Activated CD4-positive, alpha-beta memory T cell treated with anti-CD3 and anti-CD28 coated beads, Interleukin-2, amount 10 ng/mL, durations not matched to agents 7 days and 5 days (primary cell): ENCODE measurements at regions not wholly inside any gene's neighbourhood (a gene's known extent, or its start where the extent isn't known, plus 50 kb on each side); places are given as distances from the start of the nearest gene placed in this dataset.

Source experiments
- CTCF ChIA-PET: fragments of 350-600 bp; sonication (Branson Sonifier 250); formaldehyde crosslinking; loops from one replicate; lab custom pipeline; 2021; ENCODE audit warnings: antibody characterized with exemption, inconsistent platforms; lab: Charles Lee
- POLR2A ChIA-PET: fragments of 350-600 bp; sonication (Branson Sonifier 250); formaldehyde crosslinking; loops from one replicate; lab custom pipeline; 2021; ENCODE audit warnings: antibody characterized with exemption; lab: Charles Lee
- DNase-seq: peaks from one replicate; pipeline ENCODE4 v3.0.0-alpha.2; 2020
- H3K27ac Mint-ChIP-seq: one replicate; pipeline ENCODE4 v1.8.0; 2021; ENCODE audit warnings: mild to moderate bottlenecking, mixed read lengths
- H3K27me3 Mint-ChIP-seq: one replicate; pipeline ENCODE4 v1.8.0; 2021; ENCODE audit warnings: mixed read lengths
- H3K36me3 Mint-ChIP-seq: one replicate; pipeline ENCODE4 v1.8.0; 2021; ENCODE audit warnings: low read depth, mixed read lengths
- H3K4me1 Mint-ChIP-seq: one replicate; pipeline ENCODE4 v1.8.0; 2021; ENCODE audit warnings: mixed read lengths
- H3K4me3 Mint-ChIP-seq: one replicate; pipeline ENCODE4 v1.8.0; 2021; ENCODE audit warnings: mild to moderate bottlenecking, mixed read lengths
- H3K9me3 Mint-ChIP-seq: one replicate; pipeline ENCODE4 v1.8.0; 2021; ENCODE audit warnings: mixed read lengths

DNA sequence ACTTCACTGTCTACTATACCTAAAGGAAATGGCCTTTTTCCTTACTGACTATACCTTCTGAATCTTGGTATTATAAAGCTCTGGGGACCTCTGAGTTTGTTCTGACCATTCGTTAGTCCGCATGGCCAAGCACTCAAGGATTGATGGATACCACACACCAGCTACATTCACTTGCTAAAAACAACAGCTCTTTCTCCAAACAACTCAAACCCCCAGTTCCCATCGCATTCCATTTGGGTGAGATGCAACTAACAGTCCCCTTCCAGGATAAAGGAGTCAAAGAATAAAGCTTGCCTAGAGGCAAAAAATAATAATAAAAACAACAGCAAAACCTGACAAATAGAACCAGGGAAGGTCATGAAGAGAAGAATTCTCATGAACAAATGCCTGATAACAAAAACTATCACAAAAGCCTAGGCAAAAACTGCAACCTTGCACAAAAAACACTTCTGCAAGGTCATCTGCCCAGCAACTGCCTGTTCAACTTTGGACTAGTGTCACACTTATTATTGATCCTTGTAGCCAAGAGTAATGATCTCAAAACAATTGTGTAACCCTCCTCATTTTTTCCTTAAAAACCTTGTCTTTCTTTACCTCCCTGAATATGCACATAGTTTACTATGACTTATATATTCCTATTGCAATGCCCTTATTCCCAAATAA is 139.0 kb upstream of the GUCY1A2 start:
- H3K4me3 Mint-ChIP-seq: no peak overlapping the region
- H3K4me1 Mint-ChIP-seq: no peaks in the 10 kb centered on the region
- no peak for DNase-seq
- no peaks in the 10 kb centered on the region for H3K9me3 Mint-ChIP-seq
- no peak overlapping the region for H3K27ac Mint-ChIP-seq
- no peaks in the 10 kb centered on the region for H3K27me3 Mint-ChIP-seq
- no peaks in the 10 kb centered on the region for H3K36me3 Mint-ChIP-seq
- ChIA-PET CTCF (no interaction called here), POLR2A (no interaction called here)

DNA sequence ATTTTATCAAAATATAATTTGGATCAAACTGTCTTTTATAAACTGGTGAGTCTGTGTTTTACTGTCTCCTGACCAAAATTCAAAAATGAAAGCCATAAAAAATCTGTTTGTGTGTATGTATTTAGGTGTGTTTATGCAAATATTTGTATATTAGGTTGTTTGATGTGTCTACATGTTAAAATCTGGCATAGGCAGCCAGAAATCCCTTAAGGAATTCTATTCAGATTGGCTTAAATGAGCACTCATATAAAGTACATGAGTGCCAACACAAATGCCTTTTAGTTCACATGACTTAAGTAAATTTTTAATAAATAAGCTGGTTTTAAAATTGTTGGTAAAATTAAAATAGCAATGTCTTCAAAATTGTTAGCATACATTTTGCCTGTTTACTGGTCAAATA is 133.3 kb upstream of the GUCY1A2 start:
- CTCF ChIA-PET: no interaction called here

DNA sequence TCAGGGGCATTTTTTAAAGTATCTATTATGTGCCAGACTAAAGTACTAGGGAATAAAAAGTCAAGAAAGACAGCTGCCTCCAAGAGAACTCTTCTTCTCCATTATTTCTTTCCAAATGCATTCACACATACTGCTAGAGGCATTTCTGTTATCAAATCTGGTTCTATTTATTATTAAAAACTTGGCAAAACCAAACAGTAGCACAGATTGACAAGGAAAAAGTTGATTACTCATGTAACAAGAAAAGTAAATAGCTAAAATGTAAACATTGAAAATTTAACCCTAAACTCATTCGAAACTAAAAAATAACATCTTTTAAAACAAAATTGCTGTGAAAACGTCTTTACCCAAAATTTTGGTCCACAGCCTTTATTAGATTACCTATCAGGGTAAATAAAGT is 132.9 kb upstream of the GUCY1A2 start:
- DNase-seq: no peak
- ChIA-PET POLR2A (no interaction called here), CTCF (no interaction called here)
- no peak overlapping the region for H3K4me3 Mint-ChIP-seq
- no peaks in the 10 kb centered on the region for H3K36me3 Mint-ChIP-seq
- no peak overlapping the region for H3K27ac Mint-ChIP-seq
- no peaks in the 10 kb centered on the region for H3K27me3 Mint-ChIP-seq
- no peaks in the 10 kb centered on the region for H3K4me1 Mint-ChIP-seq
- peaks cover 3% of the 10 kb centered on the region for H3K9me3 Mint-ChIP-seq

More for the DNA sequence above, 133.3 kb upstream of the GUCY1A2 start:
- no peaks in the 10 kb centered on the region for H3K36me3 Mint-ChIP-seq
- no peak for DNase-seq
- H3K4me3 Mint-ChIP-seq: no peak overlapping the region
- no peaks in the 10 kb centered on the region for H3K4me1 Mint-ChIP-seq
- no peak overlapping the region for H3K27ac Mint-ChIP-seq
- POLR2A ChIA-PET: no interaction called here
- H3K27me3 Mint-ChIP-seq: no peaks in the 10 kb centered on the region
- H3K9me3 Mint-ChIP-seq: peaks cover 3% of the 10 kb centered on the region

DNA sequence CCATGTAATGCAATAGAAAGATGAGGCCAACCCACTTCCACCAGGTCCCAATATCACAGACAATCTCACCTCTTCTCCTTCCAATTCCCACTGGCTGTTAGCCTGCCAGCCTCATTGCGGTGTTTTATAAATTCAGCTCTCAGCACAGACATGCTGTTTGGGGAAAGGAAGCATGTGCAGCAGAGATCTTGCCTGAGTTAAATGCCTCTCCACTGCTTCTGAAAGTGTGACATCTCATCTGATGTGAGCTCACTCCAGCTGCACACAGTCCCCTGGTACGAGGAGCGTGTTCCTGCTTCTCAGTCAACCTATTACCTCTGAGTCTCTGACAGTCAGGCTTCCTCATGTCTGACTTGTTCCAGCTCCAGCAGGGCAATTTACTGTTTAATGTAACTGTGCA is 122.7 kb upstream of the GUCY1A2 start:
- CTCF ChIA-PET: no interaction called here
- POLR2A ChIA-PET: no interaction called here
- no peaks in the 10 kb centered on the region for H3K4me1 Mint-ChIP-seq
- H3K4me3 Mint-ChIP-seq: no peak overlapping the region
- H3K27ac Mint-ChIP-seq: no peak overlapping the region
- peaks cover 9% of the 10 kb centered on the region for H3K9me3 Mint-ChIP-seq
- no peaks in the 10 kb centered on the region for H3K36me3 Mint-ChIP-seq
- H3K27me3 Mint-ChIP-seq: no peaks in the 10 kb centered on the region
- no peak for DNase-seq

DNA sequence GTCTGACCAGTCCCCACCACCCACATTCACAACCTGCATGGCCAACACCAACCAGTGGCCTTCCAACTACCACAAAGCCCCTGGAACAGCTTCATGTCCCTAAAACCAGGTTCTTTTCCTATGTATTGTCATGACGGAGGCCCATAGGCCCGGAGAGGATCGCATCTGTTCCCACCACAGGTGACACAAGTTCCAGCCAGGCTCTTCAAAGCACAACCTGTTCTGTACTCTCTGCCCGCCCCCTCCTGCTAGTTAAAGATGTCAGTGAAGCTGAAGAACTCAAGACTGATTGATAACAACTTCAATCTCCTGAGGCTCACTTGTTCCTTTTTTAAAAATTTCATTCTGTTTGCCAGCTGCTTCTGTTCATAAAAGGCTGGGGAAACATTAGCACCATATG is 121.1 kb upstream of the GUCY1A2 start:
- no peak overlapping the region for H3K27ac Mint-ChIP-seq
- H3K4me1 Mint-ChIP-seq: no peaks in the 10 kb centered on the region
- ChIA-PET CTCF (no interaction called here), POLR2A (no interaction called here)
- no peaks in the 10 kb centered on the region for H3K36me3 Mint-ChIP-seq
- DNase-seq: no peak
- no peaks in the 10 kb centered on the region for H3K27me3 Mint-ChIP-seq
- no peak overlapping the region for H3K4me3 Mint-ChIP-seq
- H3K9me3 Mint-ChIP-seq: peaks cover 14% of the 10 kb centered on the region

DNA sequence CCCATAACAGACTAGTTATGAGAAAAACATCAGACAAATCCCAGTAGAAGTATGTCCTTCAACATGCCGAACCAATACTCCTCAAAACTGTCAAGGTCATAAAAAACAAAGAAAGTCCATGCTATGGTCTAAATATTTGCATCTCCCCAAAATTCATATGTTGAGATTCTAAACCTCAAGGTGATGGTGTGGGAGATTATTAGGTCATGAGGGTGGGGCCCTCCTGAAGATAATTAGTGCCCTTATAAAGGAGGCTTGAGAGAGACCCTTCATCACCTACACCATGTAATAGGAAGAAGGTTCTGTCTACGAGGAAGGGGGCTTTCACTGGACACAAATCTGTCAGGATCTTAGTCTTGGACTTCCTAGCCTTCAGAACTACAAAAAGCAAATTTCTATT is 118.6 kb upstream of the GUCY1A2 start:
- H3K4me1 Mint-ChIP-seq: no peaks in the 10 kb centered on the region
- no peak overlapping the region for H3K4me3 Mint-ChIP-seq
- H3K27ac Mint-ChIP-seq: no peak overlapping the region
- H3K27me3 Mint-ChIP-seq: no peaks in the 10 kb centered on the region
- POLR2A ChIA-PET: no interaction called here
- no peaks in the 10 kb centered on the region for H3K36me3 Mint-ChIP-seq
- CTCF ChIA-PET: no interaction called here
- peaks cover 14% of the 10 kb centered on the region for H3K9me3 Mint-ChIP-seq
- DNase-seq: no peak

DNA sequence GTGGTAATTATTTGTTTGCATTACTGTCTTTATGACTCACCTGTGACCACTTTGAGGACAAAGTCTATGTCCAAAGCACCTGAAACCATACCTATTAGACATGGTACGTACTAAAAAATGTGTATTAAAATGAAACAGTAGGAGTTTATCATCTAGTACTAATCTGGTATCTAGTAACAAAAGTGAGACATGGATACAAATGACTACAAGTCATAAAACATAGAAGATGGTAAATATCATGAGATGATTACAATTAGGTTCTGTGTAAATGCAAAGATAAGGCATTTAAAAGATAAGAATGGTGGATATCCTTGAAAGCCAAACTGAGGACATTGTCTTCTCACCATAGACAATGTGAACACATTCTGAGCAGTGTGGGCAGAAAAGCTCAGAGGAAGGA is 113.5 kb upstream of the GUCY1A2 start:
- no peak for DNase-seq
- Mint-ChIP-seq H3K4me3 (no peak overlapping the region), H3K36me3 (no peaks in the 10 kb centered on the region), H3K9me3 (peaks cover 13% of the 10 kb centered on the region), H3K27ac (no peak overlapping the region), H3K27me3 (no peaks in the 10 kb centered on the region), H3K4me1 (no peaks in the 10 kb centered on the region)
- CTCF ChIA-PET: no interaction called here
- POLR2A ChIA-PET: no interaction called here

DNA sequence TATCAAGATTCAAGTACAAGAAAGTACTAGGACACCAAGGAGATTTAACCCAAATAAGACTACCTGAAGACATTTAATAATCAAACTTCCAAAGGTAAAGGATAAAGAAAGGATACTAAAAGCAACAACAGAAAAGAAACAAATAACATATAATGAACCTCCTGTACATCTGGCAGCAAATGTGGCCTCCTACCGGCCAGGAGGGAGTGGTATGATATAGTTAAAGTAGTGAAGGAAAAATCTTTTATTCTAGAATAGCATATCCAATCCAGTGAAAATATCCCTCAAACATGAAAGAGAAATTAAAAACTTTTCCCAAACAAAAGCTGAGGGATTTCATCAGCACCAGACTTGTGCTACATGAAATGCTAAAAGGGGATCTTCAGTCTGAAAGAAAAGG is 104.7 kb upstream of the GUCY1A2 start:
- H3K27ac Mint-ChIP-seq: no peak overlapping the region
- H3K27me3 Mint-ChIP-seq: no peaks in the 10 kb centered on the region
- H3K4me3 Mint-ChIP-seq: no peak overlapping the region
- H3K36me3 Mint-ChIP-seq: no peaks in the 10 kb centered on the region
- DNase-seq: no peak
- ChIA-PET CTCF (no interaction called here), POLR2A (no interaction called here)
- no peaks in the 10 kb centered on the region for H3K4me1 Mint-ChIP-seq
- peaks cover 2% of the 10 kb centered on the region for H3K9me3 Mint-ChIP-seq

DNA sequence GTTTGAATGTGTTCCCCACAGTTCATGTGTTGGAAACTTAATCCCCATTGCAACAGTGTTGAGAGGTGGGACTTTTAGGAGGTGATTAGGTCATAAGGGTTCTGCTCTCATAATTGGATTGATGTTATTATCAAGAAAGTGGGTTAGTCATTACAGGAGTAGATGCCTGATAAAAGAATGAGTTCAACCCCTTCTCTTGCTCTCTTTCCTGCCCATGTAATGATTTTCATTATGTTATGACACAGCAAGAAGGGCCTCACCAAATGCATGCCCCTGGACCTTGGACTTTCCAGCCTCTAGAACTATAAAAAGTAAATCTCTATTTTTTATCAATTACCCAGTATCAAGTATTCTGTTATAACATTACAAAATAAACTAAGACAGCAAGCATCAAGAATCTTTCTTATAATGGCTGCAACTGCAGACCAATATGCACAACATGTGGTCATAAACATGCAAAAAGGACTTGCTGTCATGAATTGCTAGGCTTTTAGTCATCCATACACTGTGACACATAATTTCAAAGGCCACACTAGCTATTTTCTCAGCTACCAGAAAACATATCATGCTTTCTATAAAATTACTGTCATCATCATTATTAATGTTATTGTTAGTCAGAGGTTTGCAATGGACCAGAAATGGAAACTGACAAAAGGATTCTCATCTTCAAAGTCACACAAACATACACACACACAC is 99.9 kb upstream of the GUCY1A2 start:
- Mint-ChIP-seq H3K27ac (no peak overlapping the region), H3K9me3 (no peaks in the 10 kb centered on the region), H3K36me3 (no peaks in the 10 kb centered on the region), H3K4me1 (no peaks in the 10 kb centered on the region), H3K27me3 (no peaks in the 10 kb centered on the region), H3K4me3 (no peak overlapping the region)
- CTCF ChIA-PET: no interaction called here
- POLR2A ChIA-PET: no interaction called here
- DNase-seq: no peak

DNA sequence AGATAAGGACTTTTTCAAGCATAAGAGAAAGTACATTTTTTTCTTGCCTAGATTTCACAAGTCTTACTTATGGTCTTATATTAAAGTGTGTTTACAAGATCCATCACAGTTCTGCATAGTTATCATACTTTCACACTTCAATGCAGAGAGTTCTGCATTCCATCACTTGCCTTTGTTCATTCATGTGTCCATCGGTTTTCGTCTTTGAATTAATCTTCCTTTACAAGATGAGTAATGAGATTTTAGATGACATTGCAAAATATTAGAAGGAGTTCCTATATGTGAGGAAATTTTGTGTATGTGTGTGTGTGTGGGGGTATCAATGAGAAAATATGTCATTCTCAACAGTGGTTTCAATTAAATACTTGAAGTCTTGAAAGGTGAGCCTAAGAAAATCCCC is 98.1 kb upstream of the GUCY1A2 start:
- no peak overlapping the region for H3K27ac Mint-ChIP-seq
- no peaks in the 10 kb centered on the region for H3K4me1 Mint-ChIP-seq
- ChIA-PET POLR2A (no interaction called here), CTCF (no interaction called here)
- H3K36me3 Mint-ChIP-seq: no peaks in the 10 kb centered on the region
- no peak for DNase-seq
- no peaks in the 10 kb centered on the region for H3K27me3 Mint-ChIP-seq
- no peaks in the 10 kb centered on the region for H3K9me3 Mint-ChIP-seq
- H3K4me3 Mint-ChIP-seq: no peak overlapping the region

DNA sequence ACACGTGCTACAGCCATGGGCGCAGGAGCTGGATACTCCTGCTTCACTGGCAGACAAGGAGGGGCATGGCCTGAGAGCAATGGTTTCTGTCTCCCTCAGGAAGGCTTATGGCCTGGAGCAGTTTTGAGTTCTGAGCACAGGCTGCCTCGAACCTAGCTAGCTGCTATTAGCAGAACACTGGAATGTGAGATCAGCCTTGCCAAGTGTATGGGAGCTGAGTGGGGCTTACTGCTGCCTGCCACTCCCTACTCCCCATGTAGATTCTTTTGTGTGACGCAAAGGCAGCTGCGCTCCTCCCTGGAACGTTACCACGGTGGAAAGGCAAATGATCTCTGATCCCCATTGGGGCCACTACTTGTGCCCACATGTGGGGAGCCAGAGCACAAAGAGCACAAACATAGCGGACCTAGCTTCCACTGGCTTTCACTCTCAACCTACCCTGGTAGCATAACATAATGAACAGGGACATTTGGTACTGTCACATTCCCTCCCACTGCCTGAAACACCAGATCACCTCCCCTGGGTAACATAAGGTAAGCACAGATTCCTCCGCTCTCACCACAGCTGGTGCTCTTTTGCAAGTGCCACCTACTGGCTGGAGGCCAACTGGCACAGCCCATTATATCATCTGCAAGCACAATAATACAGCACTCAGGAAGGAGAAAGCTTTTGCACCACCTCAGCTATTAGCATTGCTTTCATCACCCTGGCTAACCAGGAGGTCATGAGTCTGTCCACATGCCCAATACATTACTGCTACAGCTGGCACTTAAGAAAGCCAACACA is 84.6 kb upstream of the GUCY1A2 start:
- Mint-ChIP-seq H3K9me3 (peaks cover 13% of the 10 kb centered on the region), H3K27me3 (no peaks in the 10 kb centered on the region), H3K27ac (no peak overlapping the region), H3K4me1 (no peaks in the 10 kb centered on the region), H3K36me3 (no peaks in the 10 kb centered on the region), H3K4me3 (no peak overlapping the region)
- ChIA-PET CTCF (no interaction called here), POLR2A (no interaction called here)
- no peak for DNase-seq

DNA sequence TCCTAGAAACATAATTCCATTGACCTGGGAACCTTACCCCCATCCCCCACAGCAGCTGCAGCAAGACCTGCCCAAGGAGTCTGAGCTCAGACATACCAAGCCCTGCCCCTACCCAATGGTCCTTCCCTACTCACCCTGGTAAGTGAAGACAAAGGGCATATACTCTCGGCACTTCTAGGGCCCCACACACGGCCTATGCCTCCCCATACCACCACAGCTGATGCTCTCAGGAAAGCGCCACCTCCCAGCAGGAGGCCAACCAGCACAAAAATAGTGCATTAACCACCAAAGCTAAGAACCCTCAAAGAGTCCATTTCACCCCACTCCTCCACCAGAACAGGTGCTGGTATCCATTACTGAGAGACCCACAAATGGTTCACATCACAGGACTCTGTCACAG is 74.4 kb upstream of the GUCY1A2 start:
- no peak for DNase-seq
- Mint-ChIP-seq H3K9me3 (peaks cover 27% of the 10 kb centered on the region), H3K4me1 (no peaks in the 10 kb centered on the region), H3K27ac (no peak overlapping the region), H3K4me3 (no peak overlapping the region), H3K36me3 (no peaks in the 10 kb centered on the region), H3K27me3 (no peaks in the 10 kb centered on the region)
- ChIA-PET POLR2A (no interaction called here), CTCF (no interaction called here)

DNA sequence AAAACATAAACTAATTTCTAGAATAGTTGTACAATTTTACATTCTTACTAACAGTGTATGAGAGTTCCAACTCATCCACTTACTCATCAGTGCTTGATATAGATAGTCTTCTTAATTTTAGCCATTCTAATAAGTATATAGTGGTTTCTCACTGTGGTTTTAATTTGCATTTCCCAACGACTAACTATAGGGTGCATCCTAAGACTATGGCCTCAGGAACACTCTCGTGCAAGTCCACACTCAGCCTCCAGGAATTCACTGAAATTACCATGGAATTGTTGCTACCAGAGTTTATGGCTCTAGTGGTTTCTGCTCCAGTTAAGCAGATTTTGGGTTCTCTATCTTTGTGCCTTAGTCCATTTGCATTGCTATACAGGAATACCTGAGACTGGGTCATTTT is 60.1 kb upstream of the GUCY1A2 start:
- no peaks in the 10 kb centered on the region for H3K4me1 Mint-ChIP-seq
- H3K9me3 Mint-ChIP-seq: peaks cover 16% of the 10 kb centered on the region
- no peak overlapping the region for H3K27ac Mint-ChIP-seq
- no peak for DNase-seq
- H3K4me3 Mint-ChIP-seq: no peak overlapping the region
- CTCF ChIA-PET: no interaction called here
- POLR2A ChIA-PET: no interaction called here
- H3K36me3 Mint-ChIP-seq: no peaks in the 10 kb centered on the region
- no peaks in the 10 kb centered on the region for H3K27me3 Mint-ChIP-seq
